H9 (cell line): ENCODE measurements at regions not wholly inside any gene's neighbourhood (a gene's known extent, or its start where the extent isn't known, plus 50 kb on each side); places are given as distances from the start of the nearest gene placed in this dataset.

ENCODE experiments used
- DNase-seq: peaks from one replicate; pipeline ENCODE4 v3.0.0-alpha.2; 2017
- H2AFZ ChIP-seq: one replicate; pipeline ENCODE4 v1.6.1; 2013; ENCODE audit warnings: mild to moderate bottlenecking, low read length, control low read depth, moderate library complexity
- H2AK5ac ChIP-seq: 2 replicates; pipeline ENCODE4 v1.6.1; 2013; ENCODE audit warnings: low read length, control low read depth, mixed read lengths; ENCODE audit not compliant: insufficient read length
- H2BK120ac ChIP-seq: one replicate; pipeline ENCODE4 v1.6.1; 2013; ENCODE audit warnings: low read depth, mild to moderate bottlenecking, low read length, control low read depth, inconsistent platforms; ENCODE audit not compliant: poor library complexity, severe bottlenecking
- H2BK12ac ChIP-seq: 2 replicates; pipeline ENCODE4 v1.6.1; 2013; ENCODE audit warnings: low read length, control low read depth, mixed read lengths, low read depth; ENCODE audit not compliant: insufficient read length
- H2BK15ac ChIP-seq: 2 replicates; pipeline ENCODE4 v1.6.1; 2013; ENCODE audit warnings: low read depth, low read length, control low read depth
- H2BK20ac ChIP-seq: one replicate; pipeline ENCODE4 v1.6.1; 2013; ENCODE audit warnings: low read depth, mild to moderate bottlenecking, low read length, control low read depth, inconsistent platforms; ENCODE audit not compliant: poor library complexity, severe bottlenecking
- H2BK5ac ChIP-seq: 2 replicates; pipeline ENCODE4 v1.6.1; 2013; ENCODE audit warnings: low read length, control low read depth, mixed read lengths; ENCODE audit not compliant: insufficient read length
- H3K14ac ChIP-seq: 2 replicates; pipeline ENCODE4 v1.6.1; 2013; ENCODE audit warnings: low read length, control low read depth; ENCODE audit not compliant: insufficient read depth
- H3K18ac ChIP-seq: 2 replicates; pipeline ENCODE4 v1.6.1; 2013; ENCODE audit warnings: low read depth, mild to moderate bottlenecking, mixed read lengths, low read length, control low read depth; ENCODE audit not compliant: insufficient read length
- H3K23ac ChIP-seq: 2 replicates; pipeline ENCODE4 v1.6.1; 2013; ENCODE audit warnings: low read length, control low read depth, mixed read lengths, low read depth; ENCODE audit not compliant: insufficient read length
- H3K23me2 ChIP-seq: 2 replicates; pipeline ENCODE4 v1.6.1; 2013; ENCODE audit warnings: low read depth, mild to moderate bottlenecking, mixed read lengths, low read length, control low read depth; ENCODE audit not compliant: insufficient read length, poor library complexity, severe bottlenecking
- H3K27ac ChIP-seq: 2 replicates; pipeline ENCODE4 v1.5.1; 2013; ENCODE audit warnings: low read length, control low read depth, mixed read lengths, low read depth; ENCODE audit not compliant: insufficient read length
- H3K27me3 ChIP-seq: 2 replicates; pipeline ENCODE4 v1.6.1; 2013; ENCODE audit warnings: low read length, control low read depth, inconsistent platforms; ENCODE audit not compliant: insufficient read depth
- H3K4ac ChIP-seq: 2 replicates; pipeline ENCODE4 v1.6.1; 2013; ENCODE audit warnings: low read depth, mild to moderate bottlenecking, control low read depth, inconsistent platforms, low read length, moderate library complexity
- H3K4me1 ChIP-seq: 2 replicates; pipeline ENCODE4 v1.6.1; 2013; ENCODE audit warnings: low read length, control low read depth, inconsistent platforms; ENCODE audit not compliant: insufficient read depth
- H3K4me2 ChIP-seq: 2 replicates; pipeline ENCODE4 v1.6.1; 2013; ENCODE audit warnings: low read length, control low read depth, mixed read lengths; ENCODE audit not compliant: insufficient read length, insufficient read depth
- H3K56ac ChIP-seq: 2 replicates; pipeline ENCODE4 v1.6.1; 2013; ENCODE audit warnings: low read depth, mild to moderate bottlenecking, mixed read lengths, low read length, control low read depth; ENCODE audit not compliant: insufficient read length
- H3K79me1 ChIP-seq: 2 replicates; pipeline ENCODE4 v1.6.1; 2013; ENCODE audit warnings: low read depth, mild to moderate bottlenecking, moderate library complexity, low read length, control low read depth, inconsistent platforms; ENCODE audit not compliant: insufficient read depth, poor library complexity, severe bottlenecking
- H3K79me2 ChIP-seq: 2 replicates; pipeline ENCODE4 v1.6.1; 2013; ENCODE audit warnings: low read length, control low read depth, inconsistent platforms; ENCODE audit not compliant: insufficient read depth
- H3K9ac ChIP-seq: 2 replicates; pipeline ENCODE4 v1.6.1; 2013; ENCODE audit warnings: low read length, control low read depth, mixed read lengths; ENCODE audit not compliant: insufficient read length; ENCODE audit errors: extremely low read depth
- H3K9me3 ChIP-seq: one replicate; pipeline ENCODE4 v1.6.1; 2013; ENCODE audit warnings: low read depth, low read length, inconsistent platforms; ENCODE audit not compliant: control insufficient read depth
- H3T11ph ChIP-seq: one replicate; pipeline ENCODE4 v1.6.1; 2013; ENCODE audit warnings: mild to moderate bottlenecking, low read length, control low read depth, inconsistent platforms
- H4K20me1 ChIP-seq: one replicate; pipeline ENCODE4 v1.6.1; 2013; ENCODE audit not compliant: control insufficient read depth, insufficient read length, insufficient read depth
- H4K5ac ChIP-seq: 2 replicates; pipeline ENCODE4 v1.6.1; 2013; ENCODE audit warnings: low read depth, mild to moderate bottlenecking, mixed read lengths, low read length, control low read depth; ENCODE audit not compliant: insufficient read length
- H4K8ac ChIP-seq: replicated peaks from 2 replicates; pipeline ENCODE4 v1.6.1; 2013; ENCODE audit warnings: low read length, control low read depth, mixed read lengths, low read depth; ENCODE audit not compliant: insufficient read length
- H4K91ac ChIP-seq: 2 replicates; pipeline ENCODE4 v1.6.1; 2013; ENCODE audit warnings: low read depth, mild to moderate bottlenecking, moderate library complexity, mixed read lengths, low read length, control low read depth; ENCODE audit not compliant: insufficient read length
- H3K27ac Mint-ChIP-seq, 3 experiments: 2 replicates in 2 of 3; 3 replicates in 1 of 3; pipeline ENCODE4 v1.8.0; 2020 to 2021; ENCODE audit warnings: mixed read lengths in 3 of 3, mild to moderate bottlenecking in 1 of 3, moderate library complexity in 1 of 3
- H3K27me3 Mint-ChIP-seq: 2 replicates; pipeline ENCODE4 v1.8.0; 2021; ENCODE audit warnings: low read depth, mild to moderate bottlenecking, moderate library complexity, mixed read lengths
- H3K36me3 Mint-ChIP-seq, 3 experiments: 2 replicates in 2 of 3; 3 replicates in 1 of 3; pipeline ENCODE4 v1.8.0; 2020 to 2021; ENCODE audit warnings: low read depth in 3 of 3, mixed read lengths in 3 of 3; ENCODE audit not compliant: insufficient read depth in 1 of 3
- H3K4me1 Mint-ChIP-seq, 2 experiments: 2 replicates each; pipeline ENCODE4 v1.8.0; 2020; ENCODE audit warnings: mixed read lengths in 2 of 2
- H3K4me3 Mint-ChIP-seq, 2 experiments: 2 replicates in 1 of 2; 3 replicates in 1 of 2; pipeline ENCODE4 v1.8.0; 2020 to 2021; ENCODE audit warnings: mild to moderate bottlenecking in 2 of 2, mixed read lengths in 2 of 2, moderate library complexity in 1 of 2
- H3K9me3 Mint-ChIP-seq, 2 experiments: 2 replicates in 1 of 2; 3 replicates in 1 of 2; pipeline ENCODE4 v1.8.0; 2020; ENCODE audit warnings: mild to moderate bottlenecking in 2 of 2, mixed read lengths in 2 of 2, moderate library complexity in 1 of 2
- WGBS: extraction: QIAGEN DNeasy Blood & Tissue Kit; methylation state at CpG from one replicate; pipeline ENCODE4 v1.1.7; 2013; ENCODE audit warnings: missing lambda C conversion rate, low lambda C conversion rate, mixed read lengths; ENCODE audit not compliant: insufficient read length; ENCODE audit errors: extremely low coverage; 5-methylcytosine and 5-hydroxymethylcytosine counted together
- TF ChIP-seq, protein P1 (sequence below): fragments of 200-600 bp; sonication (generic); conservative IDR thresholded peaks from 3 replicates; pipeline ENCODE4 v1.8.0; 2021; ENCODE audit warnings: antibody characterized with exemption, mild to moderate bottlenecking

DNA sequence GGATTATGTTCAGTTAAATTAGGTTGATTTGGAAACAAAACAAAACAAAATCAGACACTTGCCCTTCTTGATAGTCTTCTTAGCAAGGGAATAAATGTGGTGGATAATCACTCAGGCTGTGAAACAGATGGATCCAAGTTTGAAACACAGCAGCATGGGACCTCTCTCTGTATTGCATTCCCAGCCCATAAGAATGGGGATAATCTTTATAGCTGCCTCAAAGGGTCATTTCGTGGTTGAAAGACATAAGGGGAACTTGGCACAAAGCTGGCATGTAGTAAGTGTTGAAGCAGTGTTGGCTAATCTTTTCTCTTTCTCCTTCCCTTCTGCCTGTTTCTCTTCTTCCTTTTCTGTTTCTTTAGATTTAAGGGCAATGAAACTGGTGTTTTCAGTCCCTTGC, 333.9 kb upstream of the TLE4 start:
- no CpG with 5 or more reads among the region's 1 CpG for WGBS
- H2BK12ac ChIP-seq: no peak overlapping the region
- no peak overlapping the region for H2BK20ac ChIP-seq
- no peak overlapping the region for H4K91ac ChIP-seq
- peaks cover 2% of the 10 kb centered on the region; the same call in 1 of the 2 replicates for H3K4me1 ChIP-seq
- H2BK15ac ChIP-seq: no peak overlapping the region
- H3K23me2 ChIP-seq: no peaks in the 10 kb centered on the region
- H2BK5ac ChIP-seq: no peak overlapping the region
- H3K9ac ChIP-seq: no peak overlapping the region
- no peak overlapping the region for H4K5ac ChIP-seq
- no peak overlapping the region for H3K4me2 ChIP-seq
- no peaks in the 10 kb centered on the region for H3K27me3 Mint-ChIP-seq
- H4K8ac ChIP-seq: no peak overlapping the region
- H3K79me1 ChIP-seq: no peaks in the 10 kb centered on the region
- H2AFZ ChIP-seq: no peak overlapping the region
- peaks cover 0 to 5% of the 10 kb centered on the region in 2 experiments; a peak in 2 of 5 replicates for H3K9me3 Mint-ChIP-seq
- H3K27me3 ChIP-seq: no peaks in the 10 kb centered on the region
- H3K4me3 Mint-ChIP-seq: no peak overlapping the region
- H3T11ph ChIP-seq: no peak overlapping the region
- H3K4ac ChIP-seq: no peak overlapping the region
- no peak overlapping the region for H3K23ac ChIP-seq
- TF ChIP-seq, protein P1, sequence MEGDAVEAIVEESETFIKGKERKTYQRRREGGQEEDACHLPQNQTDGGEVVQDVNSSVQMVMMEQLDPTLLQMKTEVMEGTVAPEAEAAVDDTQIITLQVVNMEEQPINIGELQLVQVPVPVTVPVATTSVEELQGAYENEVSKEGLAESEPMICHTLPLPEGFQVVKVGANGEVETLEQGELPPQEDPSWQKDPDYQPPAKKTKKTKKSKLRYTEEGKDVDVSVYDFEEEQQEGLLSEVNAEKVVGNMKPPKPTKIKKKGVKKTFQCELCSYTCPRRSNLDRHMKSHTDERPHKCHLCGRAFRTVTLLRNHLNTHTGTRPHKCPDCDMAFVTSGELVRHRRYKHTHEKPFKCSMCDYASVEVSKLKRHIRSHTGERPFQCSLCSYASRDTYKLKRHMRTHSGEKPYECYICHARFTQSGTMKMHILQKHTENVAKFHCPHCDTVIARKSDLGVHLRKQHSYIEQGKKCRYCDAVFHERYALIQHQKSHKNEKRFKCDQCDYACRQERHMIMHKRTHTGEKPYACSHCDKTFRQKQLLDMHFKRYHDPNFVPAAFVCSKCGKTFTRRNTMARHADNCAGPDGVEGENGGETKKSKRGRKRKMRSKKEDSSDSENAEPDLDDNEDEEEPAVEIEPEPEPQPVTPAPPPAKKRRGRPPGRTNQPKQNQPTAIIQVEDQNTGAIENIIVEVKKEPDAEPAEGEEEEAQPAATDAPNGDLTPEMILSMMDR: no peak
- H4K20me1 ChIP-seq: no peaks in the 10 kb centered on the region
- H3K27ac ChIP-seq: no peak overlapping the region
- H3K36me3 Mint-ChIP-seq: peaks cover 0 to 4% (median 4%) of the 10 kb centered on the region in 3 experiments; a peak in 5 of 7 replicates
- H3K79me2 ChIP-seq: no peaks in the 10 kb centered on the region
- no peak overlapping the region for H2BK120ac ChIP-seq
- H3K56ac ChIP-seq: no peak overlapping the region
- no peak overlapping the region for H3K18ac ChIP-seq
- DNase-seq: no peak
- no peak overlapping the region for H3K14ac ChIP-seq
- peaks cover 35 to 39% of the 10 kb centered on the region in 2 experiments for H3K4me1 Mint-ChIP-seq
- no peak overlapping the region for H3K27ac Mint-ChIP-seq
- H3K9me3 ChIP-seq: no peaks in the 10 kb centered on the region
- no peak overlapping the region for H2AK5ac ChIP-seq
